Endometrium (tissue), 2 donors: ENCODE measurements at regions not wholly inside any gene's neighbourhood (a gene's known extent, or its start where the extent isn't known, plus 50 kb on each side); places are given as distances from the start of the nearest gene placed in this dataset.

Experiments
- FAIRE-seq: peaks from 2 replicates; lab custom pipeline; 2012; peaks lifted over from hg19 to GRCh38; lab: Jason Lieb, UNC
- donor health status: control.
- donor health status: control.

- FAIRE-seq = no peak
Observed at GRCh38 chr21:20652846-20653245, 345.4 kb upstream of the NCAM2 start.

GRCh38 chr21:20661246-20661645 is 337.0 kb upstream of the NCAM2 start:
- FAIRE-seq = no peak

GRCh38 chr21:20661745-20662422 is 336.3 kb upstream of the NCAM2 start:
- FAIRE-seq = no peak

GRCh38 chr21:20662514-20662913 is 335.7 kb upstream of the NCAM2 start:
- no peak for FAIRE-seq

- FAIRE-seq = no peak
Observed at GRCh38 chr21:20667931-20668330, 330.3 kb upstream of the NCAM2 start.

GRCh38 chr21:20685475-20685874 is 312.7 kb upstream of the NCAM2 start:
- no peak for FAIRE-seq

GRCh38 chr21:20698585-20698984 is 299.6 kb upstream of the NCAM2 start:
- no peak for FAIRE-seq

GRCh38 chr21:20701235-20701634 is 297.0 kb upstream of the NCAM2 start:
- no peak for FAIRE-seq

GRCh38 chr21:20703112-20703767 is 295.0 kb upstream of the NCAM2 start:
- FAIRE-seq = no peak

- FAIRE-seq = no peak
Observed at GRCh38 chr21:20720623-20721022, 277.6 kb upstream of the NCAM2 start.

- FAIRE-seq = no peak
Observed at GRCh38 chr21:20721151-20721550, 277.1 kb upstream of the NCAM2 start.

- no peak for FAIRE-seq
Observed at GRCh38 chr21:20728691-20729090, 269.5 kb upstream of the NCAM2 start.

GRCh38 chr21:20729376-20729775 is 268.8 kb upstream of the NCAM2 start:
- no peak for FAIRE-seq

- no peak for FAIRE-seq
Observed at GRCh38 chr21:20730441-20730840, 267.8 kb upstream of the NCAM2 start.

- FAIRE-seq = peak; percentile 21
Observed at GRCh38 chr21:20735257-20735656, 263.0 kb upstream of the NCAM2 start.

GRCh38 chr21:20737227-20737913 is 260.8 kb upstream of the NCAM2 start:
- no peak for FAIRE-seq

- no peak for FAIRE-seq
Observed at GRCh38 chr21:20739421-20739820, 258.8 kb upstream of the NCAM2 start.

GRCh38 chr21:20741445-20741844 is 256.8 kb upstream of the NCAM2 start:
- no peak for FAIRE-seq

- FAIRE-seq = no peak
Observed at GRCh38 chr21:20760221-20760620, 238.0 kb upstream of the NCAM2 start.

- FAIRE-seq = no peak
Observed at GRCh38 chr21:20774737-20775136, 223.5 kb upstream of the NCAM2 start.

GRCh38 chr21:20779321-20779720 is 218.9 kb upstream of the NCAM2 start:
- no peak for FAIRE-seq

- FAIRE-seq = no peak
Observed at GRCh38 chr21:20783611-20784010, 214.6 kb upstream of the NCAM2 start.

- peak; percentile 48 for FAIRE-seq
Observed at GRCh38 chr21:20789729-20790500, 208.3 kb upstream of the NCAM2 start.
